ENCODE measurements at regions not wholly inside any gene's neighbourhood (a gene's known extent, or its start where the extent isn't known, plus 50 kb on each side); places are given as distances from the start of the nearest gene placed in this dataset.
"Not testable (repeated sequence)": the region's sequence is repeated elsewhere in the genome, so short reads cannot be mapped to it uniquely, and the experiment has no call there.

DNA sequence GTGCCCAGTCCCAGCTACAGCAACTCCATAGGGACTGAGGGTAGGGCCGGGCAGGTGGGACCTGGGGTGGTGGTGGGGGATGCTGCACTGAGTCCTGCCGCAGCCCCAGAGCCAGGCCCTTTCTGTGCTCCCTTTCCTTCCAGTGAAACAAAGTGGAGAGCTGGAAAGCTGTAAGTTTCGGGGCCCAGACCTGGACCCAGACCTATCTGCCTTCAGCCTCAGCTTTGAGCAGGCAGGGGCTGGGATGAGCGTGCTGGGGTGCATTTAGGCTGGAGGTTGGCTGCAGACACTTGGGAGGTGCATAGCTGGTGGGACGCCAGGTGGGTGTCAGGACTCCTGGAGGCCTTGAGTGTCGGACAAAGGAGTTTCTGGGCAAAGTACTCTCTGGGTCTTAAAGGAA lies 92.7 kb upstream of the C1orf174 start:
- DNase-seq: no peak

DNA sequence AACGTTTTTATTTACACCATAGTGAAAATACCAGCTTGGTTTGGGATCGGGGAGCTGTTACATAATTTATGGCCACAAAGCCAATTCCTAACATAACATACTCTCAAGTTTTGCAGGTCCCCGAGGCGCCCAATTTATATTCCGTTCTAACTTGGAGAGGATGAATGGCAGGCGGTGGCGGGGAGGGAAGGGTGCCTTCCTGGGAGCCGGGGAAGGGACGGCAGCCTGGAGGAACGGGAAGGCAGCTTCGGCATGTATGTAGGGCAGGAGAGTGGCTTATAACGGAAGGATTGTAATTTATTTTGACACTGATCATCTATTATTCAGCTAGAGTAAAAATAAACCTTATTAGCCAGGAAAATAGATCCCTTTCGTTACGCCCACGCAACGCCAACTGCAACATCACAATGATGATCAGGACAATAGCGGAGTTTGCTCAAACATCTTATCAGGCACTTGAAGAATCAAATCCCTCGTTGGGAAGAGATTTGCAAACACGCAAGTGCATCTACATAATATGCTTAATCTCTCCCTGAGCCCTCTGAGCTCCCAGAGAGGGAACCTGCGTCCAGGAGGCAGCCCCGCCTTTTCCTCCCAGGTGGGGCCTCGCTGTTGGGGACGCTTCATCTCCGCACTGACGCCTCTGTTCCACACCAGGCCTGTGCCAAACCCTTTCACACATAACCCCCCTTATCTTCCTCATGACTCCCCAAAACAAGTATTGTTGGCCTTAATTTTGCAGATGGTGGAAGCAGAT lies 93.7 kb upstream of the C1orf174 start:
- no peak for DNase-seq

- DNase-seq: no peak
These were observed 95.2 kb upstream of the C1orf174 start for GRCh38 chr1:3995141-3995780.

- no peak for DNase-seq
These were observed 97.0 kb upstream of the C1orf174 start for GRCh38 chr1:3996846-3997705.

DNA sequence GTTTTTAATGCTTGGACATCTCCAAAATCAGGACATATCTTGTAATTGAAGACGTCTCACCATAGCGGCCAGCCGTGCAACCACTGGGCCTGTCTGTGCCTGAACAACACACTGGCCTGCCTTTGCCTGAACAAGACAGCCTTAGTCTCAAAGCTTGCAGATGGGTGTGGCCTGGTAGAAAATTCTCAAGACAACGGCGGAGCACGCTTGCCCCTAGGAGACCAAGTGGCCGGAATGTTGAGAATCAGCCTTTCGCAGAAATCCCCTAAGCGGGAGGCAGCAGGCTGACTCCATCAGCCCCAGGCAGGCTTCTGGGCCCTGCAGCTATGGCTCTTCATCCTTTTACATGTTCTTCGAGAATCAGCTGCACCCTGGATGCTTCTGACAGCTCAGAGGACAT lies 98.0 kb upstream of the C1orf174 start:
- DNase-seq: no peak

DNA sequence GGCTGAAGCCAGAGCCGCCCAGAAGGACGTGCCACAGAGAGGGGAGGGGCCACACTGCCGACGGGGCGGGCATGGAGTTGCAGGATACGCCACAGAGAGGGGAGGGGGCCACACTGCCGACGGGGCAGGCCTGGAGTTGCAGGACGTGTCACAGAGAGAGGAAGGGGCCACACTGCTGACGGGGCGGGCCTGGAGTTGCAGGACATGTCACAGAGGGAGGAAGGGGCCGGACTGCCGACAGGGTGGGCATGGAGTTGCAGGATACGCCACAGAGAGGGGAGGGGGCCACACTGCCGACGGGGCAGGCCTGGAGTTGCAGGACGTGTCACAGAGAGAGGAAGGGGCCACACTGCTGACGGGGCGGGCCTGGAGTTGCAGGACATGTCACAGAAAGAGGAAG lies 99.4 kb upstream of the C1orf174 start:
- not testable (repeated sequence) for DNase-seq

GRCh38 chr1:3999941-4000735 lies 100.1 kb upstream of the C1orf174 start:
- no peak for DNase-seq

DNA sequence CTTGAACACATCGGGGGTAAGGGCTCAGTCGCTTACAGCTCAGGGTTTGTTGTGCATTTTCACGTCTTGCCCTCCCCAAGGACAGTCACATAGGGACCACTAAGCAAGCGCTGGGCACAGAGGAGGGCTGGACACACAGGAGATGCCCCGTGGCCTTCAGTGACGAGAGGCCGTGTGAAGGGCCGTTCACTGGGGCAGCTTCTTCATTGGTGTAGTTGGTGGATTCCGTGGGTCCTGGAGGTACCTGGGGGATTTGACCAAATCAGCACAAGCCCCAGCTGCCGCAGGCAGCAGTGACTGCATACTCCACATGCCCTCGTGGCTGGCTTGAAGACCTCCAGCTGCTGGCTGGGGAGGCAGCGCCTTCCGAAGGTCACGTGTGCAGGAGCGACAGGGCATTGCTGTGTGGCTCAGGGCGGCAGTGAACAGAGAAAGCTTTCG lies 100.8 kb upstream of the C1orf174 start:
- no peak for DNase-seq

DNA sequence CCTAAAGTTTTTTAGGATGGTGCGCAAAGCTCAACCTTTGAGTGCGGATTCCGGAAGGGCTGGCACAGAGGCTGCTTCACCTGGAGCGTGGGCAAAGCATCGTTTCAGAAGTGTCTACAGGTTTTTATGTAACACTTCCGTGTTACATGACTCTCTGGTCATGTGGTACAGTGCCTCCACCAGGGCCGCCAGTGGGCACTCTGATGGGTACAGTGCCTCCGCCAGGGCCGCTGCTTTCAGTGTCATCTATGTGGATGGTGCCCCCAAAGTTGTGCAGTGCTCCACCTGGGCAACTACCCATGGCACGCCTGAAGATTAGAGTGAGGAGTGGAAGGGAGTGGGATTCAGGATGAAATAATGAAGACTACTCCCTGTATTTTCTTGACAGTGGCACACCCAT lies 101.4 kb upstream of the C1orf174 start:
- no peak for DNase-seq

- DNase-seq: no peak
These were observed 102.0 kb upstream of the C1orf174 start for GRCh38 chr1:4002061-4002521.

DNA sequence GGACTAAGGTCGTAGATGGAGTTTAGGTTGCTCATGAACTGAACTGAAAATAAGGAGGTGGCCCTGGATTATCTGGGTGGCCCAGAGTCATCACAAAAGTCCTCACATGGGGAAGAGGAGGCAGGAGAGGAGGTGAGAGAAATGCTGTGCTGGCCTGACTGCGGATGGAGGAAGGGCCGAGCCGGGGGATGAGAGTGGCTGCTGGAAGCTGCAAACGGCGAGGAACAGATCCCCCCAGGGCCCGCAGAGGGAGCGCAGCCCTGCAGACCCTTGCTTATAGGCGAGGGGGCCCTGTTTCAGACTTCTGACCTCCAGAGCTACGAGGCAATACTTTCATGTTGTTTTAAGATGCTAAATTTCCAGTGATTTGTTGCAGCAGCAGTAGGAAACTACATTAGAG lies 102.7 kb upstream of the C1orf174 start:
- DNase-seq: no peak

DNA sequence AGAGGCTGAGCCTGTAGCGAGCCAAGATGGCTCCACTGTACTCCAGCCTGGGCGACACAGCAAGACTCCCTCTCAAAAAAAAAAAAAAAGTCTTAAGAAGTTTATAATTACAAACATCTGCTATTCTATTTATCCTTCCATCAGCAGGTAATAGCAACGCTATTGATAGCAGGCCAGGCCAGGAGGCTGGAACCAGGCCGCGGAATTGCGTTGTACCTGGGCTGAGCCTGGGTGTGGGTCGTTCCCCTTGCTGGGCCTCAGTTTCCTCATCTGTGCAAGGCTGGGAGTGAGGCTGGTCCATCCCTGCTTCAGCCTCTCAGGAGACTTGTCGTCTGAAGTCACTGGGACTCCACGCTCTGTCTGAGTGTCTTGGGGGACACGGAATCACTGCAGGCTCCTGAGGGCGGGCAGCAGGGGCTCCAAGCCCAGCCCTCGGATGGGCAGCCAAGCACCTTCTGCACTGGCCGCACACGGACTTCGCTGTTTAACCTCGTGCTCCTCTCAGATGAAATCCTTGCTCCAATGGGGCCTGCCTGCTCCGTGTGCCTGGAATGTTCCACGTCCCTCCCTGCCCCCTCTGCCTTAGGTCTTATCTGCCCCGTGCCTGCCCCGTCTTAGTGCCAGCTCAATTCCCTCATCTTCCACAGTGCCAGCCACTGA lies 103.9 kb upstream of the C1orf174 start:
- no peak for DNase-seq

DNA sequence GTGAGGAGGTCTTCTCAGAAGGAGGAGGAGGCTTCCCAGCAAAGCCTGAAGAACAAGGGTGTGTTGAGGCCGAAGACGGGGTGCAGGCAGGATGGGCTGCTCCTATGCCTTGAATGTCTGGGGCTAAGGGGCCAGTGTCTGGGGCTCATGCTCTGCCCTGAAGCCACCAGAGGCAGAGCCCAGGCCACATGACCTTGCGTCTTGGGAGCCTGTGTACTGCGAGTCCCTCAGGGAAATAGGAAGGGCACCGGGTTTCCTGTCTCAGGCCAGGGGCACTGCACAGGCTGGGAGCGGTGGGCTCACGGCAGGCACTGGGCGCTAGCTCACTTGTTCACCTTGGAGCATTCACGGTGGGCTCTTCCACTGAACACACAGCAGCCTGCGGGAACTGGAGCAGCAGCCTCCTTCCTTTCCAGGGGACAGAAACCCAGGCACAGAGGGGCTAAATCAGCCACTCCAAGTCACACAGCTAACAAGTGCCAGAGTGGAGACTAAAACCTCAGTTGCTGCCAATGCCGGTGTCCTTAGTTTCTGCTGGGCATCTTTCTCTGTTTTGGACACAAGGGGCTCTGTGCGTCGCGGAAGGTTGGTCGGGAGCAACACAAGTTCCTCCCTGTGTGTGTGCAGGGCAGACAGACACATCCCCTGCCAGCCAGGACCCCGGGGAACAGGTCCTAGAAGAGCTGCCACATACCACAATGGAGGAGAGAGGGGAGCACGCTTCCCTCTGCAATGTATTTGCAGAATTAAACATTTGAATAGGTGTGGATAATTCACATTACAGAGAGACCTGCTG lies 104.8 kb upstream of the C1orf174 start:
- DNase-seq: no peak

- no peak for DNase-seq
These were observed 105.4 kb upstream of the C1orf174 start for GRCh38 chr1:4005431-4005830.

GRCh38 chr1:4006676-4007374 lies 106.8 kb upstream of the C1orf174 start:
- DNase-seq: no peak

DNA sequence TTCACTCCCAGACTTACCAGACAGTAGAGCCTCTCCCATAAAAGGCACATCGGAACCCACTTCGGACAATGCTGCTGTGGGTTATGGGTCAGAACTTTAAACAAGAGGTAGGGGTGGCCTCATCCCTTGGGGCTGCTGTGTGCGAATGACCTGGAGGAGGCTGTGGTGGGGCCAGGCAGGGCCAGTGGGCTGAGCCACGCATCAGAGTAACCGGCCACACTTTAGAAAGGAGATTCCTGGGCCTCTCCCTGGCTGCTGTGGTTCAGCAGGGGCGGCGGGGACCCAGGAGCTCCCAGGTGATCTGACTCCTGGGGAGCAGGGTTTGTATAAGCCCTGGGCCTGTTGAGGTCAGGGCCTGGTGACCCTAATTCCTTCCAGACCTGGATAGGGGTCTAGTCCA lies 110.2 kb upstream of the C1orf174 start:
- DNase-seq: no peak

DNA sequence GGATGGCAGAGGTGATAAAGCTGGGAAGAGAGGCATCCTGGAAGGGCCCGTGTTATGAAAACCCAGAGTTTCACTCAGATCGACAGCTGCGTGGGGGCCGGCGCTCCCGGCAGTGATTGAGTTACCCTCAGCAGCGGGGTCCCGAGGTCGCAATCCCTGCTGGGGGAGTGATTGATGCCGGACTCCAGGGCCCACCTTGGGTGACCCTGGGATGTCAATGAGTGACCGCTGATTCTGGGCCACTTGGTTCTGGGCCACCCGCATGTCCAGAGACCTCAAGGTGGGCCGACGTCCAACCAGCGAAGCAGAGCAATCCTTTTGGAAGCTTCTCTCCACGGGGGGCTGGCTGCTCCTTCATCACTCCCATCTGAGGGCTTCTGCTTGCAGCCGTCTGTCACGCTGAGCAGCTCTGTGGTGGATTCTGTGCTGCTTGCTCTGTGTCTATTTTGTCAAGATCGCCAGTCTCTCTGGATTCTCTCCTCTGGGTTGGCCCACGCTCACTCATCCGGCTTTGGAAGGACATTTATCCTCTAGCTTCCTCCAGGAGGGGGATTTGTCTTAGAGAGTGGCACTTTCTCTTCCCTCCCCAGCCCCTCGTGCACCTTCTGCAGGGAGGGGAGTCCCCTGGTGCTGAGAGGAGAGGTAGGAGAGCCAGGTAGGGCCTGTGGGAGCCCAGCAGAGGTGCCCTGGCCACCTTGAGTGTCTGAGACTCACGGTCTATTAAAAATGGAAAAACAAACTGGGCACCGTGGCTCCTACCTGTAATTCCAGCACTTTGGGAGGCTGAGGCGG lies 110.9 kb upstream of the C1orf174 start:
- DNase-seq: no peak

- DNase-seq: no peak
These were observed 116.5 kb upstream of the C1orf174 start for GRCh38 chr1:4016351-4017130.

Data from NCI-H187 treated with DMSO at 0.1 percent for 48 hours (cell line).